Kidney epithelial cell (primary cell): ENCODE measurements at regions not wholly inside any gene's neighbourhood (a gene's known extent, or its start where the extent isn't known, plus 50 kb on each side); places are given as distances from the start of the nearest gene placed in this dataset.

Experiments used
- DNase-seq: peaks from one replicate; pipeline ENCODE4 v3.0.0-alpha.2; 2010; ENCODE audit warnings: low read depth
- H3K27me3 ChIP-seq: 2 replicates; pipeline ENCODE4 v1.6.0; 2011; ENCODE audit warnings: low read length; ENCODE audit not compliant: control insufficient read depth, insufficient read depth
- H3K36me3 ChIP-seq: 2 replicates; pipeline ENCODE4 v1.5.1; 2011; ENCODE audit warnings: low read length; ENCODE audit not compliant: control insufficient read depth, insufficient read depth
- H3K4me3 ChIP-seq: 2 replicates; pipeline ENCODE4 v1.5.1; 2011; ENCODE audit warnings: low read depth, mild to moderate bottlenecking, control low read depth, low read length
- TF ChIP-seq, protein P1 (sequence below): IDR thresholded peaks from 2 replicates; pipeline ENCODE4 v1.5.1; 2011; ENCODE audit warnings: mild to moderate bottlenecking, moderate library complexity, low read length, control low read depth, inconsistent platforms; ENCODE audit not compliant: insufficient read depth, poor library complexity, severe bottlenecking

- Histone ChIP-seq H3K27me3 (no peaks in the 10 kb centered on the region), H3K36me3 (no peaks in the 10 kb centered on the region), H3K4me3 (no peak overlapping the region)
- TF ChIP-seq, protein P1, sequence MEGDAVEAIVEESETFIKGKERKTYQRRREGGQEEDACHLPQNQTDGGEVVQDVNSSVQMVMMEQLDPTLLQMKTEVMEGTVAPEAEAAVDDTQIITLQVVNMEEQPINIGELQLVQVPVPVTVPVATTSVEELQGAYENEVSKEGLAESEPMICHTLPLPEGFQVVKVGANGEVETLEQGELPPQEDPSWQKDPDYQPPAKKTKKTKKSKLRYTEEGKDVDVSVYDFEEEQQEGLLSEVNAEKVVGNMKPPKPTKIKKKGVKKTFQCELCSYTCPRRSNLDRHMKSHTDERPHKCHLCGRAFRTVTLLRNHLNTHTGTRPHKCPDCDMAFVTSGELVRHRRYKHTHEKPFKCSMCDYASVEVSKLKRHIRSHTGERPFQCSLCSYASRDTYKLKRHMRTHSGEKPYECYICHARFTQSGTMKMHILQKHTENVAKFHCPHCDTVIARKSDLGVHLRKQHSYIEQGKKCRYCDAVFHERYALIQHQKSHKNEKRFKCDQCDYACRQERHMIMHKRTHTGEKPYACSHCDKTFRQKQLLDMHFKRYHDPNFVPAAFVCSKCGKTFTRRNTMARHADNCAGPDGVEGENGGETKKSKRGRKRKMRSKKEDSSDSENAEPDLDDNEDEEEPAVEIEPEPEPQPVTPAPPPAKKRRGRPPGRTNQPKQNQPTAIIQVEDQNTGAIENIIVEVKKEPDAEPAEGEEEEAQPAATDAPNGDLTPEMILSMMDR: no peak
- DNase-seq: no peak
Measured at GRCh38 chr11:28666632-28667031, 558.4 kb downstream of the METTL15 start.

DNA sequence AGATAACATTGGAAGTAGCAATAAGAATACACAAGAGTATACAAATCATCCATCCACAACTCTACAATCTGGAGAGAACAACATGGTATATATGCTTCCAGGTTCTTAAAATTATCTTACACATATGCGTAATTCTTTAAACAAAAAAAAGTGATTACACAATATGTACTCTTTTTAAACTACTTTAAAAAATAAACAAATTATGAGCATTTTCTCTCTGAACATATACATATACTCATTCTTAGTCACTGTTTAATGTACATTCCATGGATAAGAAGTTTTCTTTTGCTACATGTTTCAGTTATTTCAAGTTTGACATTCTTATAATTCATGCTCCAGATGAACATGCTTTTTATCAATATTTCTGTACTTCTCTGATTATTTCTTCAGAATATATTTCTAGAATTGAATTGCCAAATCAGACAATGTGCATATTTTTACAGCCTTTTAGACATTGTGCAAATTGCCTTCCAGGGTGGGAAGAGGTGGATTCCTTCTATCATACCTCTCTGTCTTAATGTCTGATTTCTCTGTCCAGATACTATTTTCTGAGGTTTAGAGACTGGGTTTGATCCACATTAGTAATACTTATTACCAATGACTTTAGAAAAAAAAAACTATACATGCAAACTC is 551.6 kb downstream of the METTL15 start:
- Histone ChIP-seq H3K4me3 (no peak overlapping the region), H3K27me3 (no peaks in the 10 kb centered on the region), H3K36me3 (no peaks in the 10 kb centered on the region)
- TF ChIP-seq, protein P1: no peak
- no peak for DNase-seq

GRCh38 chr11:28657378-28658030 is 549.3 kb downstream of the METTL15 start:
- TF ChIP-seq, protein P1: no peak
- no peak for DNase-seq
- Histone ChIP-seq H3K27me3 (no peaks in the 10 kb centered on the region), H3K4me3 (no peak overlapping the region), H3K36me3 (no peaks in the 10 kb centered on the region)

DNA sequence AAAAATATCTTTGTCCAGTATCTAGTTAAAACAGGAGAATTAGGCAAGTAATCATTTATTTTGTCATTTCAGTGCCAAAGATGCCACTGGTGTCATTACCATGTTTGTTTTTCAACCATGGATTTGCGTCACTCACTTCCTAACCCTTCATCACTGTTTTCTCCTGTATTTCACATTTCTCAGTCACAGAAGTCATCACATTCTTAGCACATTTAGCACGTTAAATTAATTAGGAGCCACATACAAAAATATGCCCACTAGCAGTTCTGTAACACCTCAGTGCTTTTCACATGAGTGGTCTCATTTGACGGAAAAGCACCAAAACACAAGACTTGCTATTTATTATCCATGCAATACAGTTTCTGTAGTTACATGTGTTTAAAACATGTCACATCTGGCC is 546.0 kb downstream of the METTL15 start:
- TF ChIP-seq, protein P1: no peak
- Histone ChIP-seq H3K4me3 (no peak overlapping the region), H3K27me3 (no peaks in the 10 kb centered on the region), H3K36me3 (no peaks in the 10 kb centered on the region)
- no peak for DNase-seq

- no peaks in the 10 kb centered on the region for H3K27me3 ChIP-seq
- H3K36me3 ChIP-seq: no peaks in the 10 kb centered on the region
- no peak for DNase-seq
- no peak overlapping the region for H3K4me3 ChIP-seq
- TF ChIP-seq, protein P1: no peak
Measured at GRCh38 chr11:28649922-28650321, 541.7 kb downstream of the METTL15 start.

DNA sequence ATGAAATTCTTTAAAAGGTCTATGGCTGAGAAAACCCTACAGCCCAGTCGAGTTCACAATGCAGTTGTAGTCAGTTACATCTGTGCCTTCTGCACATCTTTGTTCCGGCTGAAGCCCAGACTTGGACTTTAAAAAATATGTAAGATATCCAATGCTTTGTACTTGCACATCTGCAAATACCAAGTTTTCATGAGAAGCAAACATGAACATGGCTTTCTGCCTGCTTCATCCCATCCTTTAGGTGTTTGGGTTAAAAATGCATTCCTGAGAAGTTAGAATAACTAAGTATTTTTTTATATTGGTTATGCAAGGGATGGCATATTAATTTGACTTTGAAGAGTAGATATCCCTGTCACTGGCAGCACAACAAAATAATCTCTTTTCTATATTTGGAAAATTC is 528.4 kb downstream of the METTL15 start:
- Histone ChIP-seq H3K27me3 (no peaks in the 10 kb centered on the region), H3K36me3 (no peaks in the 10 kb centered on the region), H3K4me3 (no peak overlapping the region)
- DNase-seq: no peak
- TF ChIP-seq, protein P1: no peak
